ENCODE measurements at regions not wholly inside any gene's neighbourhood (a gene's known extent, or its start where the extent isn't known, plus 50 kb on each side); places are given as distances from the start of the nearest gene placed in this dataset.

DNA sequence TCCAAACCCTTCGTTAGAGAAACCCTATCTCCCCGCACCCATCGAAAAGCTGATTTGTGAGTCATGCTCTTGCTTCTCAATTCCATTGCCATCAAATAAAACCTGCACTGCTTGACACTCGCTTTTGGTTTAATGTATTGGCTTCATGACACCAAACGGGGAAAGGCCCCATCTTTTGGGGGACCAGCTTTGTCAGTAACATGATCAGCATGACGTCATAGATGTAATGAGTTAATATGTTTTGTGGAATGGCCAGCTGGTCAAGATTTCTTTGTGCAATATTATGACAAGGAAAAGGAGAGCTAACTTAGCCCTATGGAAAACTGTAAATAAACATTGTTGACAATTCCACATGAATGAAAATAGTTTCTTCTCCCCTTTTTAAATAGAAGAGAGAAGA, 1260.5 kb upstream of the CELF2 start:
- no peak for DNase-seq

DNA sequence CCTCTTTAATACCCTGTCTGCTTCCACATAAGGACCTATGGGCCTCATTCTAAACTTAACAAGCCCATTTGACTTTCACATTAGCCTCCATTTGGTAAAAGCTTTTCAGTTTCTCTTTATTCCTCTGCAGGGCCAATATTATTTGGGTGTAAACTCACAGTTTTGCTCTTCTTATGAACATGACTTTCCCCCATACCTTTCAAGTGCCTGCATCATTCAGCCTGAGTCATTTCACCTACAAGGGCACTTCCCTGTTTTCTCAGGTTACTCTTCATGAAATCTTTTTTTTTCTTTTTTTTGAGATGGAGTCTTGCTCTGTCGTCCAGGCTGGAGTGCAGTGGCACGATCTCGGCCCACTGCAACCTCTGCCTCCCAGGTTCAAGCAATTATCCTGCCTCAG, 1258.1 kb upstream of the CELF2 start:
- no peak for DNase-seq

DNA sequence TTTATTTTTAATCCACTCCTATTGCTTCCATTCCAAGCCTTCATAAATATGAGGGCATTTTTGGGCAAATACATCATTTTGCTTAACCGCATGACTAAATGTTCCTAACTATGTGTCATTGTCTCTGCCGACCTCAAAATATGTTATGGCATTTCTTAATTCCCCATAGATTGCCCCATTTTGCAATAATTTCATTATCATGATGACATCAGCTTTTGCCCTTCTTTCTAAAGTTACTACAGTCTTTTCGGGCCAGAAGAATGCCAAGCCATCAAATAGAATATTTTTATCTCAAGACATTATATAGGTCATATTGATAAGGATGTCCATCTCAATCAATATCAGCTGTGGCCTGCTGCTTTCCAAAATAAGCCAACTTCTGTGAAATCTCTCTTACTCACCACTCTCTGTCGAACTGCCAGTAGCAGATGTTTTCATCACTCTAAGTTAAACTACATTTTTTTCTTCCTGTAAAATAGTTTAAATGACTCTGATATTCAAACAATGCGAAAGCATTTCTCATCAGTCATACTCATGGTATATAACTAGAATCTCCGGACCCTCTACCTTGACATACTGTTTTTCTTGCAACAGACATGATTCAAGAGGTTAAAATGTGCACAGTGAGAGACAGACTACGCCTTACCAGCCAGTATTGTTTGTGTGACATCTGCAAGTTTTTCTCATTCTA, 1254.6 kb upstream of the CELF2 start:
- DNase-seq = no peak

DNA sequence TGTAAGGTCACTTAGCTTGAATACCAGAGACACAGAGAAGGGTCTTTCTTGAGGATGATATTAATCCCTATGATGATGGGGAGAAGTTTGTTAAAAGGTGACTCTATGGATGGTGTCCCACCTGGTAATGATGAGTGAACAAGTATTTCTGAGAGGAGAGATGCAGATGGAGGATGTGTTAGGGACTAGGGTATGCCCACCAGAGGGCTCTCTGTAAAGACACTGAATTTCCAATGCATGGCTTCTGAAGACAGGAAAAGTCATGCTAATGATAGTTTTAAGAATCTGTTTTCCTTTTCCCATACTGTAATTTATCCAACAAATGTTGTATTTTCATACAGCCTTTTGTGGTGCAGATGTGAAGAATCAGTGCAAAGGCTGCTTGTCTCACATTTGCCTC, 1250.9 kb upstream of the CELF2 start:
- no peak for DNase-seq

DNA sequence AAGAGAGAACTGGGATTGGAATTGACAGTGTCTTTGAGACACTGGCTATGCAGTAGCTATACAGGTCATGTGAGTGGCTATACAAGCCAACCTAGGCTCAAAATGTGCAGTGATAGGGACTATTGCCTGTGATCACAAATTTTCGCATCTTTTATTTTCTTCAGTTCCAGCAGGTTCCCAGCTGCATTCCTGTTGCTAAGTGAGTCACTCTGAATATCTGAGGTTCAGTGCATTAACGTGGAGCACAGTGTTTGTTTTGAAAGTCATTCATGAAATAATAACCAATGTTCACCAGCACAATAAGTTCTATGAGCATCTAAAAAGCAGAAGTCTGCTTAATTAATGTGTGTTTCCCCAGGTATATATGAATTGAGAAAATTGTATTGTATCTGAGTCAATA, 1236.0 kb upstream of the CELF2 start:
- DNase-seq = no peak

DNA sequence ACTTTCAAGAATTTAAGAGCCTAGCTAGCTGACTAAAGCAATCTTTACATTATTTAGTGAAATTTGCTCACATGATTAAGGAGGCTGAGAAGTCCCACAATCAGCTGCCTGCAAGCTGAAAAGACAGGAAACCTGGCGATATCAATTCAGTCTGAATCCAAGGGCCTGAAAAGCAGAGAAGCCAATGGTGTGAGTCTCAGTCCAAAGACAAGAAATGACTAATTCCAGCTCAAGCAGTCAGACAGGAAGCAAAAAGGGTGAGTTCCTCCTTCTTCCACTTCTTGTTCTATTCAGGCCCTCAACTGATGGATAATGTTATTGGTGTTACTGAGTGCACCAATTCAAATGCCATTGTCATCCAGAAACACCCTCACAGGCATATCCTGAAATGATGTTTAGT, 1231.6 kb upstream of the CELF2 start:
- DNase-seq = no peak

DNA sequence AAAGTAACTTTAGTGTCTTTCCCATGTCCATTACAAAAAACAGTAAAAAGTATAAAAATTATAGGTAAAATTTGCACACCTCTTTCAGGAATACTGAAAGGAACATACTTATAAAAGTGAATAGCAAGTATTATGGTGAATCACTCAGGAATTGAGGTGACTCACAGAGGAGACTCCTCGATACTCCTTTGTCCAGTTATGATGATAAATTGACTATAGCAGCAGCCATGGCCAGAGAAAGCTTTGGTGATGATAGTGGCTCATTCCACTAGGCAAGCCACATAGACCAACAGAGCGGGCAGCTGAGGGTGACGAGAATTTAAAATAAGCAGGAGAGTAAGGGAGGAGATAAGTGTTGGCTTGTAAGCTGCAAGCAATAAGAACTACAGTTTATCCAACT, 1231.1 kb upstream of the CELF2 start:
- DNase-seq = no peak

DNA sequence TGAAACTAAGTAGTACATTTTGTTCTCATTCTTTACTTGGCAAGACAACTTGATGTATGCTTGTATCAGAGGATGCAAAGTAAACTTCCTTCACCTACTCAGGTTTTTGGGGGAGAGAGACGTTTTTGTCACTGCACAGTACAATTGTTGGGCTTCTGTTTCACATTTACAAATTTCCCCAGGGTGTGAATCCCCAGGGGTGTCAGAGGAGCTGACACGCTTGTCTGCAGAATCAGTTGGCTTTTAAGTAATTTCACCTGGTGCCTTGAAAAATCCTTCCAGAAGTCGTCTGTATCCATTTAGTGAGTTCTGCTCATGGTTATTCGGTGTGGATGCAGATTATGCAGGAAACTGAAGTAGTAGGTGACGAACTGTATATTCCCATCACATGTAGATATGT, 1227.7 kb upstream of the CELF2 start:
- DNase-seq = no peak

DNA sequence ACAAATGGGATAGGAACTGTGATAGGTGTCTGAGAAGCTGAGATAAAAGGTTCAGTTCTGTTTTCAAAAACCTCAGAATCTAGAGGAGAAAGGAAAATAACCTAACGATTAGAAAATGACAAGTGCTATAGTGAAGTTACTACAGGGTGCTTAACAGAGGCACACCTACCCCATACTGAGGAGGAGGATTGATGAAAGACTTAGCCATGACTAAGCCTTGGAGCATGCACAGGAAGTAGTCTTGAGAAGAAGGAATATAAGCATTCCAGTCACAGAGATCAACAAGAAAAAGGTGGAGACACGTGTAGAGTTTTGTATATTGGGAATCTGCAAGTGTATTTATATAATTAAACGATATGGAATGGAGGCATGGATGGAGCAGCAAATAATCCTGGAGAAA, 1225.5 kb upstream of the CELF2 start:
- DNase-seq = no peak

DNA sequence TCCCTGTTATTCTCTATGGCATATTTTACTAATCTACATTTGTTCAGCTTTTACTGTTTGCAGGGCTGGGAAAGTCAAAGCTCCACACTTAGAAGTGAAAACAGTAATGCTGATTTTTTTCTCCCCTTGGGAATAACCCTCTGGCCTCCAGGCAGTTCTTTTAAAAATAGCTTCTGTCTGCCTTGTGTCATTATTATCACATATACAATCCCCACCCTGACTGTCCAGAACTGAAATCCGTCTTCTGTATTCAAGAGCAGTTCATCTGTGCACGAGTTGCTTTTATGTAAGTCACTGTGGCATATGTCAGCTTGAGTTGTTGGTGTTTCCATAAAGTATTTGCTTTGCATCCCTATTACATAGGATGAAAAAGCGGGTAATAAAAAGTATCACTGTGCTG, 1221.1 kb upstream of the CELF2 start:
- no peak for DNase-seq

DNA sequence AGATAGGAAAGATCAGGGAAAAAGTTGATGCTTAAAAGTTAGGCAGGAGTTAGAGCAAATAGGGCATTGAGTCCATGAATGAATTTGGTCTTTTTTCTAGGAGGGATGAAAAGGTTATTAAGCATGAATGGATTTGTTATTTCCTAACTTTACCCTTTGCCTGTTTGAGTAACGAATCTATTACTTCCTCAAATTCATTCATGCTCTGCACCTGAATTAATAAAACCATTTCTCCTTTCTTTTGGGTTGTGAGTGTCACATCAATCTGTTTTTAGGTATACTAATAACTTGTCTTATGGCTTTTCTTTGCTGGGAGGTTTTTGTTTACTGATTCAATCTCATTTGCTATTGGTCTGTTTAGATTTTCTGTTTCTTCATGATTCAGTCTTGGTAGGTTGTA, 1217.7 kb upstream of the CELF2 start:
- DNase-seq = no peak

DNA sequence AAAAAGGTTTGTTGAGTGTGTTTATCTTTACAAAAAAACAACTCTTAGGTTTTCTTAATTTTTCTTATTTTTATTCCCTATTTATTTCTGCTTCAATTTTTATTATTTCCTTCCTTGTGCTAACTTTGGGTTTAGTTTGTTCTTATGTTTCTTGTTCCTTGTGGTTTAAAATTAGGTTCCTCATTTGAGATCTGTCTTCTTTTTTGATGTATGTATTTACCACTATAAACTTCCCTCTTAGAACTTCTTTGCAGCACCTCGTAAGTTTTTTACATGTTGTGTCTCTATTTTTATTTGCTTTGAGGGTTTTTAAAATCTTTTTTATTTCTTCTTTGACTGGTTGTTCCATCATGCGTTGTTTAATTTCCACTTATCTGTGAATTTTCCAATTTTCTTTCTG, 1217.1 kb upstream of the CELF2 start:
- no peak for DNase-seq

DNA sequence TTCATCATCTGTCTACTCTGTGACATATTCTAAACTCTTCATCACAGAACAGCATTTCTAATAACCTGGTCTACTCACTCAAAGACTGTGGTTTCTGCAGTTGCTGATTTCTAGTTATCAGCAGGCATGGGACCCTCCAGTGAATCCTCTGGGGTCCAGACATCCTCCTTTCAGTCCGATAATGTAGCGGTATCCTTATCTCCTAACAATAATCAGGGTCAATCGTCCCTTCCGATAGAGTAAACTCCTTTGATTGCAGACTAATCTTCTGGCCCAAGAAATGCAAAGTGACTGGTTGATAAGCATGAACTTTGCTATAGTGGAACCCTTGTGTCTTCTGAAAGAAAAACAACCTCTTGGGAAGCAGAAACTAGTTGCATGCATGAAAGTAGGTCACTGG, 1209.8 kb upstream of the CELF2 start:
- DNase-seq = no peak

DNA sequence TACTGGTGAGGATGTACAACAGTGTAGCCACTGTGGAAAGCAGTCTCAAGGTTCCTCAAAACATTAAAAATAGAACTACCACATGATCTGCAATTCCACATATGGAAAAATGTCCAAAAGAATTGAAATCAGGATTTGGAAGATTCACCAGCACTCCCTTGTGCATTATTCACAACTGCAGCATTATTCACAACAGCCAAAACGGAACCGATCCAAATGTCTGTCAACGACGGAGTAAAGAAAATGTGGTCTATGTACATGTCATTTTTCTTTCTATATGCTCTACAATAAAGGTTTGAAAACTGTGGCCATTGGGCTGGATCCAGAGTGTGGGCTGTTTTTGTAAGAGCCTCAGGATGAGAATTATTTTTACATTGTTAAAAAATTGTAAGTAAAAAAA, 1206.1 kb upstream of the CELF2 start:
- no peak for DNase-seq

DNA sequence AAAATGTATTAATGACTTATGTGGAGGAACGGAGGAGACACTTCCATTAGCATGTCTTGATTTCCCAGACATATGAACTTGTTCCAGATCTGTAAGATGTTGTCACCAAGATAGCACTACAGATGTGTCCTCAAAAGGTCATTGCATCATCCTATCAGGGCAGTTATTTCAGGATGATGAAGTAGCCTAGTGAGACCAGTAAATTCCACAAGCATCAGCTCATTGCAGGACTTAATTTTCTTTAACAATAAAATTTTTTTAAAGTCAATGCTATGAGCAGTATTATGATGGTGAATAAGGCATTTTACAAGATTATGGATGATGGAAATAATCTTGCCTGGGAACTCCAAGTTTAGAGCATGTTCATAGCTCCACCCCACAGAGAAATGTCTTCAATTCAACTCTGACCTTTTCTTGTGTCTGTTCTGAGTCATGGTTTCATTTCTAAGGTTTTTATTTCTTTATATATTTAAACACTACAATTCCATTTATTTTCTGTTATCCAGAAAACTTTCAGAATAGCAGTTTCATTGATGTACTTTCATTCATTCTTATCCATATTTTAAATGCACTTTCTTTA, 1203.3 kb upstream of the CELF2 start:
- DNase-seq = no peak

DNA sequence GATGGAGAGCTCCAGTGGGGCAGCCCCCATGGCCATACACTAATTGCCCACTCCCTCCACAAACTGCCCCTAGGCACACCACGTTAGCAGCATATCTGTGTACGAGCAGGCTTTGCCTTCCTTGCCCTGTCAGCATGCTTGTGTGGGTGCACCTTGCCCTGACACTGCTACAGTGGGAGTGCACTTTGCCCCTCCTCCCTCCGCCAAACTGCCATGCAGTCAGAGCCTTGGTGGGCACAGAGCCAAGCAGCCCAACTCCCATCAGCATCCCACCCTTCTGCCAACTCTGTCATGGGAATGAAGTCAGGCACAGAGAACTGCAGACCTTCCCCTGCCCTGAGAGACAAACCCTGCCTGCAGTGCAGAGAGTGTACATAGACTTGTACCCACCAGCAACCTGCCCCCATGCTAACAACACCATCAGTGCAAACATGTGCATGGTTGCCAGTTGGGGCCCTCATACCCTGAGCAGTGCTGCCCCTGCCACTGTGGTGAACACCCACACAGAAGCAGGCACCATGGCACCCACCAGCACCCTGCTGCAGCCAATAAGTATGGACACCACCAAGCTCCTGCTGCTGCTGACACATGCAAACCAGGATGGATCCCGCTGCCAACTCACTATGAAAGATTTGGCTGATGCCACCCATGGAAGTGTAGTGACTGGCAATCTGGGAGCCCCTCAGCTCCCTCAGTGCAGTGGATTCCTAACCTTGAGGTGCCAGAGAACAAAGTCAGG, 1197.7 kb upstream of the CELF2 start:
- DNase-seq = no peak

DNA sequence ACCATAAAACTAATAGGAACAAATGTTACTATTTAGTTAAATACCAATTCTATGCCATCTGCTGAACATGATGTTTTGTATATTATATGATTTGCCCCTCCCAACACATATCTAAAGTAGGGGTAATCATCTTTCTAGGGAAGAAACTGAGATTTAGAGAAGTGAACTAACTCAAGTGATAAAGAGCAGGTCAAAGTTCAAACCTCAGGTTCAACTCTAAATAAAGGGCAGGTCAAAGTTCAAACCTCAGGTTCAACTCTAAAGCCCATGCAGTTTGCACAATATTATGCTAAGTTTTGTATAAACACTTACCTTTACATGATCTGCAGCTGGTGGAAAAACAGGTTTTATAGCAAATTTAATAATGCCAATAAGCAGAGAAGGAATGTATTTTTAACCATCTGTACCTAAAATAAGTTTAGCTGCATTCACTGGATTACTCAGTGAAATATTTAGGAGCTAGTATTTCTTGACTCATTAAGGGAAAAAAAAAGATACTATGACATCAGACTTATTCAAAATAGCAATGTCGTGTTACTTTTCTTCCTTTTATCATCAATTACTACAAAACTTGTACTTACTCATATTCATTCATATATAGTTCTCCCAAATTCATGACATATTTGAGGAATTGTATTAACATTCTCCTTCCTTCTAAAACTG, 1194.3 kb upstream of the CELF2 start:
- no peak for DNase-seq

DNA sequence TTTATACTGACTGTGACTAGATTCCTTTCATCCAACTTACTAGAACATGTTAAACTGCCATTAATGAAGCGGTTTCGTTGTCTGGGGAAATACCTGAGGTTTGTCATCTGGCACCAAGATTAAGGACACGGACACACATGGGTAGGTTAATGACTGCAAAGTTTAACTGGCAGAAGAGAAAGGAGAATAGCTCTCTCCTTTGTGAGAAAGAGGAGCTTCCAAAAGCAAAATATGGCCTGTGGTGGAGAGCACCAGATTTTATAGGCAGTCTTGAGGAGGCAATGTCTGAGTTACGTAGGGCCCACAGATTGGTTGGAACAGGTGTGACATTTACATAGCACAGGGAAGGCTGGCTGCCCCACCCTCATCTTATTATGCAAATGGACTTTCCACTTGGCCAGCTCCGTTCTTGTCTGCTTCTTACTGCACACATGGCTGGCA, 1193.0 kb upstream of the CELF2 start:
- no peak for DNase-seq

DNA sequence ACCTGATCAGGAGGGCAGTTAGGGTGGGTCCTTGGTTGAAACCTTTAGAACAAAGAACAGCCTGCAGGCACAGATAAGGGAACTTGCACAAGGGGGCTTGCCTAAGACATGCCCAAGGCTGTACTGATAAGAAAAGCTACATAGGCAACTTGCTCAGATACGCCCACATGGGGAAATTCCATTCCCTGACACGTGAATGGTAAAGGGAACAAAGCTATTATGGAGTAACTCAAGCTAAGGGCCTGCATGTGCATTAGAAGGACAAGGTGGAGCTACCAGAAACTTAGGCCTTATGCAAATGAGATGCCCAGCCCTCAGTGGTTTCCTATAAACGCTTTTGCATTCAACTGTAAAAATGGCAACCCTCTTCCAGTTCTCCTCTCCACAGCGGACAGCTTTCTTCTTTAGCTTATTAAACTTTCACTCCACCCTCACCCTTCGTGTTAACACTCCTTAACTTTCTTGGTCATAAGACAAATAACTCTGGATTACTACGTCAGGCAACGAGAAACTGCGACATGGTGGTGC, 1192.1 kb upstream of the CELF2 start:
- DNase-seq = no peak

DNA sequence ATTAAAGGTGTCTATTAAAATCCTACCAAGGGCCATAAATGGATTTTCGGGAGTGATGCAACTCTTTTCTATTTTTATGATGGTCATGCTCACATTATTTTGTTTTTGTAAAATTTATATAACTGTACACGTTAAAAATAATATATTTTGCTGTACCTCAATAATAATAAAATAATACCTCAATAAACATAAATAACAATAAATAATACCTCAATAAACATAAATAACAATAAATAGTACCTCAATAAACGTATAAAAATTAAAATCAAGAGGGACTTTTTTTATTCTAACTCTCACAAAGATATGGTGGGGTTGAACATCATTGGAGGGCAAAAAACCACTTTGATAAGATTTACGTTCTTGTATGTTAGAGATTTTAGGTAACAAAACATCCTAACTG, 1189.6 kb upstream of the CELF2 start:
- DNase-seq = no peak

DNA sequence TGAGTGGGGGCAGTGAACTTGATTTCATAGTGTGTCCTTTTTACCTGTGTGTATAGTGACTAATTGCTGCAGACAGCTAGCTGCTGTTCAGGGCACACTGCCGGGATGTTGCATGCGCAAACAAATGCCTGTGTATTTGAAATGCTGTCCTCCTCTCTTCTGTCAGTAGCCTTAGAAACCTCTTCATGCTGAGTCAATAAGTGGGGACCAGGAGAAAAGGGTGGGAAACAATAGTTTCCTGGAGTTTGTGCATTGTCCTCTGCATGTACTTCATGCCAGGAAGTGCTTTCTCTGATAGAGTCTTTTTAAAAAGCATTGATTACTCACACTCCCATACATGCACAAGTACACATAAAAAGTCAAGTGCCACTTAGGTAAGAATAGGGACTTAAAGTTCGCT, 1183.7 kb upstream of the CELF2 start:
- DNase-seq = peak; percentile 74

DNA sequence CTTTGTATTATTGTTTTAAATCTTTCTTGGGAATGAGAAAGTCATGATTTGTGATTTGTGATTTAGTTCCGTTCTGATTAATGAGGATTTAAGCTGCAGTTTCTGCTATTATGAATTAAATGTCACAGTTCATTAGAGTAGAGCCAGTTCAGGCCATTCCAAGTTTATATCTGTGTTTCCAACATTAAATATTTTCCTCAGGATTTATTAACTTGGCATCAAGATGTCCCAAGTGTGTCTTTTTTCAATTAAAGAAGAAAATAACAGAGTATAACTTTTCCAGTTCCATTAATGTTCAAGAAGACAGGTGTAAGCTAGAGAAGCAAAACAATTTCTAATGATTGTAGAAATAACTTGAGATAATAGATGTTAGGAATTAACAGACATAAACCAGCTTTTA, 1183.2 kb upstream of the CELF2 start:
- no peak for DNase-seq

DNA sequence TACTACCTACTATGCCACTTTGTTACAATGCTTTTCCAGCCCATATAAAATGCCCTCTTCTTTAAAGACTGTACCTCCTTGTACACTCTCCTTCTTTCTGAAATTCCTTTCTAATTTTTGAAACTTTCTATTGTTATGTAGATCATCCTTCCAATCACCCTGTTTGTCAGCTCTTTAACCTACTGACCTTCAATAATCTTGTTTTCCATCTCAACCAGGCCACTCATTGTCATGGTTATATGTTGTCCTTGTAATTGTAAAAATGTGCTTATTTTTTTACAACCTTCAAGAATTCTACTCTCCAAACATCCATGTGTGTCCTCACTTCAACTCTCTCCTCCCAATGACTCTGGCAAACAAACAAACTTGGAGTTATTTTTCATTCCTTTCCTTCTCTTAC, 1172.6 kb upstream of the CELF2 start:
- no peak for DNase-seq

DNA sequence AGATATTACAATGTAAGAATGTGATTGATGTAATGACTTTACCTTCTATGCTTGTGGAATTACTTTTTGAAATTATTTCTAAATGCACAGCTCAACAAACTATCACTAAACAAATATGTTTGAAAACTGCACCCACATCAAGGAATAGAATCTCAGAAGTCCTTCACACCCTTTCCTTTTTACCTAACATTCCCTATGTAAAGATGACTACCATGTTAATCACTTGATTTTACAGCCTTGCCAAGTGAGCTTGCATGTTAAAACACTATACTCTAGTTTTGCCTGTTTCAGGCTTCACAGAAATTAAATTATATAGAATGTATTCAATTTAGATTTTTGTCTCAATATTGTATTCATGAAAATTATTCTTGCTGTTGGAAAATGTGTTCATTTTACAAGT, 1169.4 kb upstream of the CELF2 start:
- no peak for DNase-seq
